ENCODE measurements at regions not wholly inside any gene's neighbourhood (a gene's known extent, or its start where the extent isn't known, plus 50 kb on each side); places are given as distances from the start of the nearest gene placed in this dataset.

DNA sequence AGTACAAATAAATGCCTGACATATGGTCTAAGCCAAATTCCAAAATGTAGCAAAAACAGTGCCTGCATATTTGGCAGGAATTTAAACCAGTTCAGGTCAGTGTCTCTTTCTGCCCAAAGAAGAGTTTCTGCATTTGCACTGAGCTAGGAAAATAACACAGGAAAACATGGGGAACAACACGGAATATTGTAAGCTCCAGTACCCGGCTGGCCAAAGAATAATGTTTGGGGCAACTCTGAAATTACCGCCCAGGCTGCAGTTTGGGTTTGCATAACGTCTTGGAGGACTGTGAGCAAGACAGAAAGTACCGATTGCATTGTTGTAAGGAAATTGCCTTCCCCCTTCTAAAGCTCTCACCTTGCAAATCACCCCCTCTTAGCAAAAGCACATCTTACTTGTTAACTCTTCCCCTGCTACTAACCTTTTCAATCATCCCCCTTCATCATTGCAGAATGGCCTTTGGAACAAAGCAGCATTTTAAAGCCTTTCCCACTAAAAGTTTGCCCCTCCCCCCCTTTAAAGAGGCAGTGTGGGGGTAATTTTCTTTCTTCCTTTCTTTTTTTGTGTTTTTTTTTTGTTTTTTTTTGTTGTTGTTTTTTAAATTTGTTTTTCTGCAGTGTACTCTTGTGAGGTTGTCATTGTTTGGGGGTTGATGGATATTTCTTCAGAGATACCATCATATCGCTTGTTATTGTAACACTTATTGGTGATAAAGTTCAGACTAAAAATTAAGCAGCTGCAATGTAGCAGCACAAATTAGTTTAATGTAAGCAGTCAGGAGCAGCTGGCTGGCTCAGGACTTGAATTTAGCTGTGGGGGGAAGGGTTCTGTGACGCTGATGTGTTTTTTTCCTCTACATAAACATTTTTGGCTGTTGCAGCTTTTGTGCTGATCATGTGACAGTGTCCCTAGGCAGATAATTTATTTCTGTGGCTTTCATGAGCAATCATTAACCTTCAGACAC is 100.0 kb upstream of the CITED2 start (continued):
- TF ChIP-seq, protein P1, sequence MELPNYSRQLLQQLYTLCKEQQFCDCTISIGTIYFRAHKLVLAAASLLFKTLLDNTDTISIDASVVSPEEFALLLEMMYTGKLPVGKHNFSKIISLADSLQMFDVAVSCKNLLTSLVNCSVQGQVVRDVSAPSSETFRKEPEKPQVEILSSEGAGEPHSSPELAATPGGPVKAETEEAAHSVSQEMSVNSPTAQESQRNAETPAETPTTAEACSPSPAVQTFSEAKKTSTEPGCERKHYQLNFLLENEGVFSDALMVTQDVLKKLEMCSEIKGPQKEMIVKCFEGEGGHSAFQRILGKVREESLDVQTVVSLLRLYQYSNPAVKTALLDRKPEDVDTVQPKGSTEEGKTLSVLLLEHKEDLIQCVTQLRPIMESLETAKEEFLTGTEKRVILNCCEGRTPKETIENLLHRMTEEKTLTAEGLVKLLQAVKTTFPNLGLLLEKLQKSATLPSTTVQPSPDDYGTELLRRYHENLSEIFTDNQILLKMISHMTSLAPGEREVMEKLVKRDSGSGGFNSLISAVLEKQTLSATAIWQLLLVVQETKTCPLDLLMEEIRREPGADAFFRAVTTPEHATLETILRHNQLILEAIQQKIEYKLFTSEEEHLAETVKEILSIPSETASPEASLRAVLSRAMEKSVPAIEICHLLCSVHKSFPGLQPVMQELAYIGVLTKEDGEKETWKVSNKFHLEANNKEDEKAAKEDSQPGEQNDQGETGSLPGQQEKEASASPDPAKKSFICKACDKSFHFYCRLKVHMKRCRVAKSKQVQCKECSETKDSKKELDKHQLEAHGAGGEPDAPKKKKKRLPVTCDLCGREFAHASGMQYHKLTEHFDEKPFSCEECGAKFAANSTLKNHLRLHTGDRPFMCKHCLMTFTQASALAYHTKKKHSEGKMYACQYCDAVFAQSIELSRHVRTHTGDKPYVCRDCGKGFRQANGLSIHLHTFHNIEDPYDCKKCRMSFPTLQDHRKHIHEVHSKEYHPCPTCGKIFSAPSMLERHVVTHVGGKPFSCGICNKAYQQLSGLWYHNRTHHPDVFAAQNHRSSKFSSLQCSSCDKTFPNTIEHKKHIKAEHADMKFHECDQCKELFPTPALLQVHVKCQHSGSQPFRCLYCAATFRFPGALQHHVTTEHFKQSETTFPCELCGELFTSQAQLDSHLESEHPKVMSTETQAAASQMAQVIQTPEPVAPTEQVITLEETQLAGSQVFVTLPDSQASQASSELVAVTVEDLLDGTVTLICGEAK (IDR thresholded peaks at IDR 0.05), result peak; percentile 59; the same call in 1 of the 2 replicates
- TF ChIP-seq, protein P1 (CRISPR knock-in tag; IDR thresholded peaks at IDR 0.05), result no peak
- TF ChIP-seq BRD9 (IDR thresholded peaks at IDR 0.05; ENCODE audit: low read depth, partially characterized antibody), result peak; percentile 90
- TF ChIP-seq GATAD2A (IDR thresholded peaks at IDR 0.05), result no peak
- no peak for TF ChIP-seq XRCC5 (IDR thresholded peaks at IDR 0.05; ENCODE audit: low read depth, low read length)
- TF ChIP-seq, protein P2, sequence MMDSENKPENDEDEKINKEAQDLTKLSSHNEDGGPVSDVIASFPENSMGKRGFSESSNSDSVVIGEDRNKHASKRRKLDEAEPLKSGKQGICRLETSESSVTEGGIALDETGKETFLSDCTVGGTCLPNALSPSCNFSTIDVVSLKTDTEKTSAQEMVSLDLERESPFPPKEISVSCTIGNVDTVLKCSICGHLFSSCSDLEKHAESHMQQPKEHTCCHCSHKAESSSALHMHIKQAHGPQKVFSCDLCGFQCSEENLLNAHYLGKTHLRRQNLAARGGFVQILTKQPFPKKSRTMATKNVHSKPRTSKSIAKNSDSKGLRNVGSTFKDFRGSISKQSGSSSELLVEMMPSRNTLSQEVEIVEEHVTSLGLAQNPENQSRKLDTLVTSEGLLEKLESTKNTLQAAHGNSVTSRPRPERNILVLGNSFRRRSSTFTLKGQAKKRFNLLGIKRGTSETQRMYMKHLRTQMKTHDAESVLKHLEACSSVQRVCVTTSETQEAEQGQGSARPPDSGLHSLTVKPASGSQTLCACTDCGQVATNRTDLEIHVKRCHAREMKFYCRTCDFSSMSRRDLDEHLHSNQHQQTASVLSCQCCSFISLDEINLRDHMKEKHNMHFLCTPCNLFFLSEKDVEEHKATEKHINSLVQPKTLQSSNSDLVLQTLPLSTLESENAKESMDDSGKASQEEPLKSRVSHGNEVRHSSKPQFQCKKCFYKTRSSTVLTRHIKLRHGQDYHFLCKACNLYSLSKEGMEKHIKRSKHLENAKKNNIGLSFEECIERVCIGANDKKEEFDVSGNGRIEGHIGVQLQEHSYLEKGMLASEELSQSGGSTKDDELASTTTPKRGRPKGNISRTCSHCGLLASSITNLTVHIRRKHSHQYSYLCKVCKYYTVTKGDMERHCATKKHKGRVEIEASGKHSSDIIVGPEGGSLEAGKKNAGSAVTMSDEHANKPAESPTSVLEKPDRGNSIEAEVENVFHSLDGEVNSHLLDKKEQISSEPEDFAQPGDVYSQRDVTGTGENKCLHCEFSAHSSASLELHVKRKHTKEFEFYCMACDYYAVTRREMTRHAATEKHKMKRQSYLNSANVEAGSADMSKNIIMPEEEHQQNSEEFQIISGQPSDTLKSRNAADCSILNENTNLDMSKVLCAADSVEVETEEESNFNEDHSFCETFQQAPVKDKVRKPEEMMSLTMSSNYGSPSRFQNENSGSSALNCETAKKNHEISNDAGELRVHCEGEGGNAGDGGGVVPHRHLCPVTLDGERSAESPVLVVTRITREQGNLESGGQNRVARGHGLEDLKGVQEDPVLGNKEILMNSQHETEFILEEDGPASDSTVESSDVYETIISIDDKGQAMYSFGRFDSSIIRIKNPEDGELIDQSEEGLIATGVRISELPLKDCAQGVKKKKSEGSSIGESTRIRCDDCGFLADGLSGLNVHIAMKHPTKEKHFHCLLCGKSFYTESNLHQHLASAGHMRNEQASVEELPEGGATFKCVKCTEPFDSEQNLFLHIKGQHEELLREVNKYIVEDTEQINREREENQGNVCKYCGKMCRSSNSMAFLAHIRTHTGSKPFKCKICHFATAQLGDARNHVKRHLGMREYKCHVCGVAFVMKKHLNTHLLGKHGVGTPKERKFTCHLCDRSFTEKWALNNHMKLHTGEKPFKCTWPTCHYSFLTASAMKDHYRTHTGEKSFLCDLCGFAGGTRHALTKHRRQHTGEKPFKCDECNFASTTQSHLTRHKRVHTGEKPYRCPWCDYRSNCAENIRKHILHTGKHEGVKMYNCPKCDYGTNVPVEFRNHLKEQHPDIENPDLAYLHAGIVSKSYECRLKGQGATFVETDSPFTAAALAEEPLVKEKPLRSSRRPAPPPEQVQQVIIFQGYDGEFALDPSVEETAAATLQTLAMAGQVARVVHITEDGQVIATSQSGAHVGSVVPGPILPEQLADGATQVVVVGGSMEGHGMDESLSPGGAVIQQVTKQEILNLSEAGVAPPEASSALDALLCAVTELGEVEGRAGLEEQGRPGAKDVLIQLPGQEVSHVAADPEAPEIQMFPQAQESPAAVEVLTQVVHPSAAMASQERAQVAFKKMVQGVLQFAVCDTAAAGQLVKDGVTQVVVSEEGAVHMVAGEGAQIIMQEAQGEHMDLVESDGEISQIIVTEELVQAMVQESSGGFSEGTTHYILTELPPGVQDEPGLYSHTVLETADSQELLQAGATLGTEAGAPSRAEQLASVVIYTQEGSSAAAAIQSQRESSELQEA (IDR thresholded peaks at IDR 0.05; ENCODE audit: low read depth), result 0 out of 2 replicates have a peak, but pooled peaks have one; percentile 45
- no peak for TF ChIP-seq ZC3H4 (CRISPR knock-in tag; IDR thresholded peaks at IDR 0.05; ENCODE audit: borderline replicate concordance)
- TF ChIP-seq GTF2E2 (tag; IDR thresholded peaks at IDR 0.05), result 0 out of 2 replicates have a peak, but pooled peaks have one; percentile 21
- 0 out of 2 replicates have a peak, but pooled peaks have one; percentile 14 for TF ChIP-seq ZNF165 (CRISPR knock-in tag; IDR thresholded peaks at IDR 0.05; ENCODE audit: borderline replicate concordance)
- TF ChIP-seq ZC3H11A (IDR thresholded peaks at IDR 0.05; ENCODE audit: low read depth, low read length), result no peak

All from K562 (cell line).